ENCODE measurements at regions not wholly inside any gene's neighbourhood (a gene's known extent, or its start where the extent isn't known, plus 50 kb on each side); places are given as distances from the start of the nearest gene placed in this dataset.
"Not testable (repeated sequence)": the region's sequence is repeated elsewhere in the genome, so short reads cannot be mapped to it uniquely, and the experiment has no call there.

- intact Hi-C loops (cut with micrococcal nuclease), result loop anchor here (10.0 kb wide), 1 partner anchor 533 kb away; no protein-coding TSS in a partner anchor
These were observed 153.5 kb upstream of the S1PR3 start for GRCh38 chr9:88837731-88838130.

GRCh38 chr9:88849878-88850277 is 141.4 kb upstream of the S1PR3 start:
- intact Hi-C loops (cut with micrococcal nuclease), result not testable (repeated sequence)

GRCh38 chr9:88852794-88853193 is 138.5 kb upstream of the S1PR3 start:
- intact Hi-C loops (cut with micrococcal nuclease), result no loop called here

- intact Hi-C loops (cut with micrococcal nuclease), result no loop called here
These were observed 120.6 kb upstream of the S1PR3 start for GRCh38 chr9:88870627-88871026.

- intact Hi-C loops (cut with micrococcal nuclease), result no loop called here
These were observed 119.6 kb upstream of the S1PR3 start for GRCh38 chr9:88871669-88872068.

- intact Hi-C loops (cut with micrococcal nuclease), result no loop called here
These were observed 118.9 kb upstream of the S1PR3 start for GRCh38 chr9:88872192-88872946.

- intact Hi-C loops (cut with micrococcal nuclease), result no loop called here
These were observed 117.6 kb upstream of the S1PR3 start for GRCh38 chr9:88873635-88874034.

GRCh38 chr9:88874391-88874790 is 116.9 kb upstream of the S1PR3 start:
- intact Hi-C loops (cut with micrococcal nuclease), result no loop called here

- intact Hi-C loops (cut with micrococcal nuclease), result no loop called here
These were observed 115.7 kb upstream of the S1PR3 start for GRCh38 chr9:88875400-88876120.

GRCh38 chr9:88880199-88880598 is 111.1 kb upstream of the S1PR3 start:
- intact Hi-C loops (cut with micrococcal nuclease), result no loop called here

GRCh38 chr9:88884291-88884690 is 107.0 kb upstream of the S1PR3 start:
- intact Hi-C loops (cut with micrococcal nuclease), result not testable (repeated sequence)

- intact Hi-C loops (cut with micrococcal nuclease), result not testable (repeated sequence)
These were observed 104.5 kb upstream of the S1PR3 start for GRCh38 chr9:88886762-88887161.

- intact Hi-C loops (cut with micrococcal nuclease), result no loop called here
These were observed 101.9 kb upstream of the S1PR3 start for GRCh38 chr9:88889386-88889785.

- intact Hi-C loops (cut with micrococcal nuclease), result no loop called here
These were observed 100.7 kb upstream of the S1PR3 start for GRCh38 chr9:88890546-88890945.

- intact Hi-C loops (cut with micrococcal nuclease), result no loop called here
These were observed 100.2 kb upstream of the S1PR3 start for GRCh38 chr9:88891040-88891439.

GRCh38 chr9:88892724-88893123 is 98.5 kb upstream of the S1PR3 start:
- intact Hi-C loops (cut with micrococcal nuclease), result no loop called here

GRCh38 chr9:88897081-88897480 is 94.2 kb upstream of the S1PR3 start:
- intact Hi-C loops (cut with micrococcal nuclease), result no loop called here

- intact Hi-C loops (cut with micrococcal nuclease), result no loop called here
These were observed 93.1 kb upstream of the S1PR3 start for GRCh38 chr9:88898039-88898720.

- intact Hi-C loops (cut with micrococcal nuclease), result no loop called here
These were observed 85.8 kb upstream of the S1PR3 start for GRCh38 chr9:88905506-88905905.

- intact Hi-C loops (cut with micrococcal nuclease), result no loop called here
These were observed 75.4 kb upstream of the S1PR3 start for GRCh38 chr9:88915916-88916315.

GRCh38 chr9:88916894-88917293 is 74.4 kb upstream of the S1PR3 start:
- intact Hi-C loops (cut with micrococcal nuclease), result no loop called here

GRCh38 chr9:88917375-88917774 is 73.9 kb upstream of the S1PR3 start:
- intact Hi-C loops (cut with micrococcal nuclease), result no loop called here
